ENCODE measurements at regions not wholly inside any gene's neighbourhood (a gene's known extent, or its start where the extent isn't known, plus 50 kb on each side); places are given as distances from the start of the nearest gene placed in this dataset.

DNA sequence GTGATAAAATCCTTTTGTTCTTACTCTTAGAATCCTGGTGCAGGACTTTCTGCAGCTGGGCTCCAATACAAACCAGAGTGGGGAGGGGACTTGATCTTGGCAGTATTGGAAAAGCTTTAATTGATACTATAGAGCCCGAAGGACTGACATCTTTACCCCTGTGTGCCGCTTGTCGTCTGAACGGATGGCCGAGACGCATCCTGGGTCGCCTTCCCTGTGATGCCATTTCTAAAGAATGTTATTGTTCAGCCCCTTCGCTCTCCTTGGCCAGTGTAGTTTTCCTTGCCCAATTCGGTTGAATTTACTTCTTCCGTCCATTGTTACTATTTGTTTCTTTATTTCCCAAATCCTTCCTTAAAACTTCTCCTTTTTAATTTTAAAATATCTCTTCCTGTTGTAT is 80.9 kb downstream of the CLDN34 start:
- no TSS peak for BruUV-seq (replicated peaks)
- H3K4me1 Mint-ChIP-seq (ENCODE audit: low read depth, unreplicated experiment) = no peaks in the 10 kb centered on the region
- POLR2A ChIA-PET = no interaction called here
- TF ChIP-seq CTCF (IDR thresholded peaks at IDR 0.05; ENCODE audit: insufficient read depth in 1 of 2, low read depth in 1 of 2, low read length in 1 of 2, severe bottlenecking in 1 of 2, unreplicated experiment in 1 of 2) = no peak
- no peak overlapping the region for H3K4me3 ChIP-seq (ENCODE audit: low read depth, low read length)
- no peaks in the 10 kb centered on the region for H3K9me3 Mint-ChIP-seq (ENCODE audit: unreplicated experiment)
- H3K36me3 ChIP-seq (ENCODE audit: control insufficient read depth, insufficient read depth, low read length) = no peaks in the 10 kb centered on the region
- H3K27me3 Mint-ChIP-seq (ENCODE audit: insufficient read depth, unreplicated experiment) = no peaks in the 10 kb centered on the region
- no peak overlapping the region for H3K4me3 Mint-ChIP-seq (ENCODE audit: unreplicated experiment)
- no peak overlapping the region for H3K27ac Mint-ChIP-seq (ENCODE audit: unreplicated experiment)
- intact Hi-C loops (cut with micrococcal nuclease; ENCODE audit: unreplicated experiment) = no loop called here
- no peaks in the 10 kb centered on the region for H3K4me1 ChIP-seq
- CTCF ChIA-PET = no interaction called here
- no peaks in the 10 kb centered on the region for H3K36me3 Mint-ChIP-seq (ENCODE audit: insufficient read depth, unreplicated experiment)
- H3K27me3 ChIP-seq (replicated peaks; ENCODE audit: control insufficient read depth, insufficient read depth, low read length) = no peaks in the 10 kb centered on the region
- no peak for DNase-seq
- H3K9me3 ChIP-seq = no peaks in the 10 kb centered on the region

GRCh38 chrX:10048707-10049106 is 81.5 kb downstream of the CLDN34 start:
- no peaks in the 10 kb centered on the region for H3K36me3 Mint-ChIP-seq (ENCODE audit: insufficient read depth, unreplicated experiment)
- Histone ChIP-seq H3K9me3 (no peaks in the 10 kb centered on the region), H3K4me1 (no peaks in the 10 kb centered on the region), H3K4me3 (ENCODE audit: low read depth, low read length) (no peak overlapping the region), H3K36me3 (ENCODE audit: control insufficient read depth, insufficient read depth, low read length) (no peaks in the 10 kb centered on the region), H3K27me3 (replicated peaks; ENCODE audit: control insufficient read depth, insufficient read depth, low read length) (no peaks in the 10 kb centered on the region)
- ChIA-PET POLR2A (no interaction called here), CTCF (no interaction called here)
- BruUV-seq (replicated peaks) = no TSS peak
- no peak for TF ChIP-seq CTCF (IDR thresholded peaks at IDR 0.05; ENCODE audit: insufficient read depth in 1 of 2, low read depth in 1 of 2, low read length in 1 of 2, severe bottlenecking in 1 of 2, unreplicated experiment in 1 of 2)
- no peak overlapping the region for H3K27ac Mint-ChIP-seq (ENCODE audit: unreplicated experiment)
- H3K27me3 Mint-ChIP-seq (ENCODE audit: insufficient read depth, unreplicated experiment) = no peaks in the 10 kb centered on the region
- intact Hi-C loops (cut with micrococcal nuclease; ENCODE audit: unreplicated experiment) = no loop called here
- no peak overlapping the region for H3K4me3 Mint-ChIP-seq (ENCODE audit: unreplicated experiment)
- H3K4me1 Mint-ChIP-seq (ENCODE audit: low read depth, unreplicated experiment) = no peaks in the 10 kb centered on the region
- no peak for DNase-seq
- H3K9me3 Mint-ChIP-seq (ENCODE audit: unreplicated experiment) = no peaks in the 10 kb centered on the region

- ChIA-PET POLR2A (no interaction called here), CTCF (no interaction called here)
- intact Hi-C loops (cut with micrococcal nuclease; ENCODE audit: unreplicated experiment) = no loop called here
- DNase-seq = no peak
- Histone ChIP-seq H3K36me3 (ENCODE audit: control insufficient read depth, insufficient read depth, low read length) (no peaks in the 10 kb centered on the region), H3K4me1 (no peaks in the 10 kb centered on the region), H3K27me3 (replicated peaks; ENCODE audit: control insufficient read depth, insufficient read depth, low read length) (no peaks in the 10 kb centered on the region), H3K9me3 (no peaks in the 10 kb centered on the region), H3K4me3 (ENCODE audit: low read depth, low read length) (no peak overlapping the region)
- Mint-ChIP-seq H3K27ac (ENCODE audit: unreplicated experiment) (no peak overlapping the region), H3K4me3 (ENCODE audit: unreplicated experiment) (no peak overlapping the region), H3K4me1 (ENCODE audit: low read depth, unreplicated experiment) (no peaks in the 10 kb centered on the region), H3K27me3 (ENCODE audit: insufficient read depth, unreplicated experiment) (no peaks in the 10 kb centered on the region), H3K9me3 (ENCODE audit: unreplicated experiment) (no peaks in the 10 kb centered on the region), H3K36me3 (ENCODE audit: insufficient read depth, unreplicated experiment) (no peaks in the 10 kb centered on the region)
- no TSS peak for BruUV-seq (replicated peaks)
- TF ChIP-seq CTCF (IDR thresholded peaks at IDR 0.05; ENCODE audit: insufficient read depth in 1 of 2, low read depth in 1 of 2, low read length in 1 of 2, severe bottlenecking in 1 of 2, unreplicated experiment in 1 of 2) = no peak
These were observed 82.1 kb downstream of the CLDN34 start for GRCh38 chrX:10049236-10049635.

Data from Caco-2 (cell line).